ENCODE measurements at regions not wholly inside any gene's neighbourhood (a gene's known extent, or its start where the extent isn't known, plus 50 kb on each side); places are given as distances from the start of the nearest gene placed in this dataset.

- no peak overlapping the region for H3K27ac ChIP-seq
- no peak for DNase-seq (ENCODE audit: low spot score)
- no peak overlapping the region for H3K4me3 ChIP-seq
- no peak for TF ChIP-seq CTCF (IDR thresholded peaks at IDR 0.05)
These were observed 1035.0 kb downstream of the TBC1D22A start for GRCh38 chr22:47797342-47797945.

- DNase-seq (ENCODE audit: low spot score) = peak; percentile 36
- no peak overlapping the region for H3K27ac ChIP-seq
- no peak overlapping the region for H3K4me3 ChIP-seq
- TF ChIP-seq CTCF (IDR thresholded peaks at IDR 0.05) = no peak
These were observed 1033.9 kb downstream of the TBC1D22A start for GRCh38 chr22:47796128-47796908.

- no peak for TF ChIP-seq CTCF (IDR thresholded peaks at IDR 0.05)
- DNase-seq (ENCODE audit: low spot score) = peak; percentile 57
- Histone ChIP-seq H3K4me3 (no peak overlapping the region), H3K27ac (no peak overlapping the region)
These were observed 1033.2 kb downstream of the TBC1D22A start for GRCh38 chr22:47795477-47796127.

GRCh38 chr22:47794851-47795250 lies 1032.4 kb downstream of the TBC1D22A start:
- DNase-seq (ENCODE audit: low spot score) = peak; percentile 28
- H3K4me3 ChIP-seq = no peak overlapping the region
- no peak overlapping the region for H3K27ac ChIP-seq

GRCh38 chr22:47793304-47794101 lies 1031.1 kb downstream of the TBC1D22A start:
- peak; percentile 46 for DNase-seq (ENCODE audit: low spot score)
- no peak overlapping the region for H3K4me3 ChIP-seq
- no peak for TF ChIP-seq CTCF (IDR thresholded peaks at IDR 0.05)
- no peak overlapping the region for H3K27ac ChIP-seq

More at GRCh38 chr22:47794851-47795250, 1032.4 kb downstream of the TBC1D22A start:
- no peak for TF ChIP-seq CTCF (IDR thresholded peaks at IDR 0.05)

- DNase-seq (ENCODE audit: low spot score) = no peak
- TF ChIP-seq CTCF (IDR thresholded peaks at IDR 0.05) = no peak
- Histone ChIP-seq H3K27ac (no peak overlapping the region), H3K4me3 (no peak overlapping the region)
These were observed 1026.7 kb downstream of the TBC1D22A start for GRCh38 chr22:47789171-47789570.
